GM23248 (cell line): ENCODE measurements at regions not wholly inside any gene's neighbourhood (a gene's known extent, or its start where the extent isn't known, plus 50 kb on each side); places are given as distances from the start of the nearest gene placed in this dataset.

Experiments used
- DNase-seq: peaks from one replicate; pipeline ENCODE4 v3.0.0-alpha.2; 2015
- H2AFZ ChIP-seq: fragments of 200-600 bp; sonication (generic); 2 replicates; pipeline ENCODE4 v1.6.1; 2016; ENCODE audit warnings: antibody characterized with exemption
- H3F3A ChIP-seq: fragments of 200-600 bp; sonication (generic); 2 replicates; pipeline ENCODE4 v1.6.1; 2016; ENCODE audit warnings: mild to moderate bottlenecking, antibody characterized with exemption, mixed run types; ENCODE audit not compliant: insufficient read depth
- H3K27ac ChIP-seq: fragments of 200-600 bp; sonication (generic); 2 replicates; pipeline ENCODE4 v1.5.1; 2016; ENCODE audit warnings: mild to moderate bottlenecking
- H3K27me3 ChIP-seq: fragments of 200-600 bp; sonication (generic); replicated peaks from 2 replicates; pipeline ENCODE4 v1.6.1; 2016; ENCODE audit warnings: mild to moderate bottlenecking; ENCODE audit not compliant: insufficient read depth
- H3K36me3 ChIP-seq: fragments of 200-600 bp; sonication (generic); 2 replicates; pipeline ENCODE4 v1.6.1; 2016; ENCODE audit warnings: low read depth, mild to moderate bottlenecking
- H3K4me1 ChIP-seq: fragments of 200-600 bp; sonication (generic); 2 replicates; pipeline ENCODE4 v1.6.1; 2016; ENCODE audit warnings: mild to moderate bottlenecking; ENCODE audit not compliant: insufficient read depth
- H3K4me2 ChIP-seq: fragments of 200-600 bp; sonication (generic); one replicate; pipeline ENCODE4 v1.6.1; 2016; ENCODE audit warnings: mild to moderate bottlenecking; ENCODE audit not compliant: unreplicated experiment
- H3K4me3 ChIP-seq: fragments of 200-600 bp; sonication (generic); 2 replicates; pipeline ENCODE4 v1.5.1; 2016; ENCODE audit warnings: mild to moderate bottlenecking
- H3K79me2 ChIP-seq: fragments of 200-600 bp; sonication (generic); 2 replicates; pipeline ENCODE4 v1.6.1; 2016; ENCODE audit warnings: mild to moderate bottlenecking; ENCODE audit not compliant: insufficient read depth
- H3K9ac ChIP-seq: fragments of 200-600 bp; sonication (generic); 2 replicates; pipeline ENCODE4 v1.6.1; 2016; ENCODE audit warnings: mild to moderate bottlenecking
- H3K9me2 ChIP-seq: fragments of 200-600 bp; sonication (generic); 2 replicates; pipeline ENCODE4 v1.6.1; 2016; ENCODE audit warnings: mixed run types, mild to moderate bottlenecking, moderate library complexity; ENCODE audit not compliant: insufficient read depth
- H3K9me3 ChIP-seq: fragments of 200-600 bp; sonication (generic); one replicate; pipeline ENCODE4 v1.6.1; 2017; ENCODE audit warnings: low read depth
- H4K20me1 ChIP-seq: fragments of 200-600 bp; sonication (generic); 2 replicates; pipeline ENCODE4 v1.6.0; 2016; ENCODE audit not compliant: insufficient read depth
- EZH2 ChIP-seq: fragments of 200-600 bp; sonication (generic); IDR thresholded peaks from 2 replicates; pipeline ENCODE4 v1.6.1; 2018; ENCODE audit warnings: antibody characterized with exemption, mild to moderate bottlenecking; ENCODE audit not compliant: insufficient read depth, poor library complexity, severe bottlenecking
- EZH2phosphoT487 ChIP-seq: fragments of 200-600 bp; sonication (generic); IDR thresholded peaks from 2 replicates; pipeline ENCODE4 v1.6.1; 2018; ENCODE audit warnings: antibody characterized with exemption, moderate library complexity, mild to moderate bottlenecking, low read depth; ENCODE audit not compliant: insufficient read depth
- WGBS, 2 experiments: methylation state at CpG; one replicate each; pipeline ENCODE4 v1.1.6; 2015 to 2017; ENCODE audit warnings: low lambda C conversion rate in 2 of 2, low coverage in 1 of 2; ENCODE audit errors: missing lambda C conversion rate in 2 of 2; 5-methylcytosine and 5-hydroxymethylcytosine counted together
- in situ Hi-C: fragments of 300-500 bp; cut with MboI; formaldehyde crosslinking; loops from 2 replicates; pipeline ENCODE4 v1.15.0; 2020

- no peaks in the 10 kb centered on the region for H4K20me1 ChIP-seq
Measured at GRCh38 chr20:22520381-22520780, 64.0 kb downstream of the FOXA2 start.

GRCh38 chr20:22515264-22515663 is 69.1 kb downstream of the FOXA2 start:
- Histone ChIP-seq H3K9me3 (no peaks in the 10 kb centered on the region), H3K9ac (no peak overlapping the region), H3K27me3 (peaks cover 1% of the 10 kb centered on the region; the same call in 1 of the 2 replicates), H3K4me2 (no peak overlapping the region), H3K36me3 (no peaks in the 10 kb centered on the region), H4K20me1 (no peaks in the 10 kb centered on the region), H3K4me1 (no peaks in the 10 kb centered on the region), H2AFZ (no peak overlapping the region), H3F3A (no peaks in the 10 kb centered on the region), H3K9me2 (no peaks in the 10 kb centered on the region), H3K79me2 (no peaks in the 10 kb centered on the region), H3K4me3 (no peak overlapping the region), H3K27ac (no peak overlapping the region)
- 21 to 26% methylated on average over 5 of the region's 5 CpGs for WGBS, 2 experiments
- in situ Hi-C loops, result no loop called here
- no peak for TF ChIP-seq EZH2
- TF ChIP-seq EZH2phosphoT487, result no peak
- no peak for DNase-seq

More at GRCh38 chr20:22520381-22520780, 64.0 kb downstream of the FOXA2 start:
- TF ChIP-seq EZH2, result no peak
- TF ChIP-seq EZH2phosphoT487, result no peak
- no peak for DNase-seq
- H3K36me3 ChIP-seq, result no peaks in the 10 kb centered on the region
- H3K9me2 ChIP-seq, result no peaks in the 10 kb centered on the region
- no peak overlapping the region for H3K27ac ChIP-seq
- in situ Hi-C loops, result no loop called here
- H3K4me3 ChIP-seq, result no peak overlapping the region
- no peaks in the 10 kb centered on the region for H3K79me2 ChIP-seq
- no peaks in the 10 kb centered on the region for H3K27me3 ChIP-seq
- H3F3A ChIP-seq, result no peaks in the 10 kb centered on the region
- no peak overlapping the region for H3K4me2 ChIP-seq
- H3K9ac ChIP-seq, result no peak overlapping the region
- WGBS, 2 experiments, result 38 to 46% methylated on average over 8 of the region's 8 CpGs
- H3K4me1 ChIP-seq, result no peaks in the 10 kb centered on the region
- H2AFZ ChIP-seq, result no peak overlapping the region
- no peaks in the 10 kb centered on the region for H3K9me3 ChIP-seq

DNA sequence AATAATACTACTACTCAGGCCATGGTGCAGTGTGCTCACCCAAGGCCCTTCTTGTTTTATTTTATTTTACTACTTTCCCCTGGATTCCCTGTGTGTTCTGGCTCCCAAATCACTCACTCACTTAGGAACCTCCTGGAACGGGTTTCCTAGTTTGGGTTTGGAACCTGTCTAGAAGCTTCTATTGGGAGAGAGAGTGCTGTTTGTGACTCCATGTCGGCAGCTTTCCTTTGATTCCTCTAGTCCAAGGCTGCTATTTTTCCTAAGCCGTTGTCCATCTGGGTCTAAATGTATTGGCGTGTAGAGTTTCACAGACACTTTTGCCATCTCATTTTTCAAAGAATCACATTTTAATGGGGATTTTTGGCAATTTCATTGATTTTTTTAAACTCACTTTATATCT is 70.8 kb downstream of the FOXA2 start:
- TF ChIP-seq EZH2 (no peak), EZH2phosphoT487 (no peak)
- no peak overlapping the region for H2AFZ ChIP-seq
- no peaks in the 10 kb centered on the region for H3F3A ChIP-seq
- H3K9ac ChIP-seq, result no peak overlapping the region
- no peaks in the 10 kb centered on the region for H3K4me1 ChIP-seq
- no peak for DNase-seq
- H3K9me2 ChIP-seq, result no peaks in the 10 kb centered on the region
- no peak overlapping the region for H3K27ac ChIP-seq
- H3K79me2 ChIP-seq, result no peaks in the 10 kb centered on the region
- no peaks in the 10 kb centered on the region for H4K20me1 ChIP-seq
- WGBS, 2 experiments, result 28 to 34% methylated on average over 4 of the region's 4 CpGs
- H3K27me3 ChIP-seq, result peaks cover 4% of the 10 kb centered on the region; the same call in 1 of the 2 replicates
- in situ Hi-C loops, result no loop called here
- no peak overlapping the region for H3K4me2 ChIP-seq
- H3K4me3 ChIP-seq, result no peak overlapping the region
- H3K9me3 ChIP-seq, result no peaks in the 10 kb centered on the region
- no peaks in the 10 kb centered on the region for H3K36me3 ChIP-seq

DNA sequence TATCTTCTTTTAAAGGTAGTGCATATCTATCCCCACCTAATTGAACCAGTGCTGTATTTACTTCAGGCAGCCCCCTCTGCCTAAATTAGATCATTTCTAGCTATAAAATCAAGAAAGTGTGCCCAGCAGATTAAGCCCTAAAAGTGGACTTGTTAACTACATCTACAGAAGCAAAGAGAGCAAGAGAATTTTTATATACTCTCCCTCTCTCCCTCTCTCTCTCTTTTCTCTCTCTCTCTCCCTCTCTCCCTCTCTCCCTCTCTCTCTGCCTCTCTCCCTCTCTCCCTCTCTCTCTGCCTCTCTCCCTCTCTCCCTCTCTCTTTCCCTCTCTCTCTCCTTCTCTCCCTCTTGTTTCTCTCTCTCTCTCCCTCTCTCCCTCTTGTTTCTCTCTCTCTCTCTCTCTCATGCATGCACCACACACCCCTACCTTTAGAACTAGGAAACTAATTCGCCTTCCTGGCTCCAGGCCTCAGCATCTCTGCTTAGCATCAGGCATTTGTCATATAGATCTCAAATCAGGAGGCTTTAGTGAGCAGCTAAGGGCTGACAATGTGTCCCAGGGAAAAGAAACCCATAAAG is 71.4 kb downstream of the FOXA2 start:
- H3K36me3 ChIP-seq, result no peaks in the 10 kb centered on the region
- H3K4me1 ChIP-seq, result no peaks in the 10 kb centered on the region
- H3K9me3 ChIP-seq, result no peaks in the 10 kb centered on the region
- no peak overlapping the region for H3K4me3 ChIP-seq
- H3K27me3 ChIP-seq, result peaks cover 4% of the 10 kb centered on the region; the same call in 1 of the 2 replicates
- 6 to 14% methylated on average over 1 of the region's 1 CpG for WGBS, 2 experiments
- no peak for DNase-seq
- TF ChIP-seq EZH2, result no peak
- no peak for TF ChIP-seq EZH2phosphoT487
- no peaks in the 10 kb centered on the region for H3K9me2 ChIP-seq
- H2AFZ ChIP-seq, result no peak overlapping the region
- H3K4me2 ChIP-seq, result no peak overlapping the region
- no peak overlapping the region for H3K27ac ChIP-seq
- H3K79me2 ChIP-seq, result no peaks in the 10 kb centered on the region
- no peaks in the 10 kb centered on the region for H4K20me1 ChIP-seq
- no peak overlapping the region for H3K9ac ChIP-seq
- in situ Hi-C loops, result no loop called here
- H3F3A ChIP-seq, result no peaks in the 10 kb centered on the region
